ENCODE measurements at regions not wholly inside any gene's neighbourhood (a gene's known extent, or its start where the extent isn't known, plus 50 kb on each side); places are given as distances from the start of the nearest gene placed in this dataset.

DNA sequence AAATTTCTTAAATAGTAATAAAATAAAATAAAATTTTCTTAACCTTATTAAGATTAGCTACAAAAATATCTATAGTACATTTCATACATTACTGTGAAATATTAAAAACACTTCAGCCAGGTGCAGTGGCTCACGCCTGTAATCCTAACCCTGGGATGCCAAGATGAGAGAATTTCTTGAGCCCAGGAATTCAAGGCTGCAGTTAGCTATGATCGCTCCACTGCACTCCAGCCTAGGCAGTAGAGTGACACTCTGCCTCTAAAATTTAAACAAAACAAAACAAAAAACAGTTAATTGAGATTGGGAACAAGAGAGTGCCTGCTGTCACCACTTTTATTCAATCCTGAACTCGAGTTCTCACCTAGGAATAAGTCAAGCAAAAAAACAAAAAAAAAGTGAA, 95.0 kb upstream of the CPNE8 start:
- TF ChIP-seq, protein P1, sequence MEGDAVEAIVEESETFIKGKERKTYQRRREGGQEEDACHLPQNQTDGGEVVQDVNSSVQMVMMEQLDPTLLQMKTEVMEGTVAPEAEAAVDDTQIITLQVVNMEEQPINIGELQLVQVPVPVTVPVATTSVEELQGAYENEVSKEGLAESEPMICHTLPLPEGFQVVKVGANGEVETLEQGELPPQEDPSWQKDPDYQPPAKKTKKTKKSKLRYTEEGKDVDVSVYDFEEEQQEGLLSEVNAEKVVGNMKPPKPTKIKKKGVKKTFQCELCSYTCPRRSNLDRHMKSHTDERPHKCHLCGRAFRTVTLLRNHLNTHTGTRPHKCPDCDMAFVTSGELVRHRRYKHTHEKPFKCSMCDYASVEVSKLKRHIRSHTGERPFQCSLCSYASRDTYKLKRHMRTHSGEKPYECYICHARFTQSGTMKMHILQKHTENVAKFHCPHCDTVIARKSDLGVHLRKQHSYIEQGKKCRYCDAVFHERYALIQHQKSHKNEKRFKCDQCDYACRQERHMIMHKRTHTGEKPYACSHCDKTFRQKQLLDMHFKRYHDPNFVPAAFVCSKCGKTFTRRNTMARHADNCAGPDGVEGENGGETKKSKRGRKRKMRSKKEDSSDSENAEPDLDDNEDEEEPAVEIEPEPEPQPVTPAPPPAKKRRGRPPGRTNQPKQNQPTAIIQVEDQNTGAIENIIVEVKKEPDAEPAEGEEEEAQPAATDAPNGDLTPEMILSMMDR (IDR thresholded peaks at IDR 0.05; ENCODE audit: low read depth, low read length), result no peak
- Histone ChIP-seq H3K4me1 (ENCODE audit: low read depth) (no peaks in the 10 kb centered on the region), H3K27ac (no peak overlapping the region), H3K36me3 (no peaks in the 10 kb centered on the region), H3K4me3 (no peak overlapping the region), H3K9me3 (ENCODE audit: low read depth) (no peaks in the 10 kb centered on the region), H3K27me3 (no peaks in the 10 kb centered on the region)
- DNase-seq (ENCODE audit: low read depth in 1 of 2, low spot score in 1 of 2), result no peak

GRCh38 chr12:38998887-38999482, 93.6 kb upstream of the CPNE8 start:
- no peaks in the 10 kb centered on the region for H3K27me3 ChIP-seq
- no peak overlapping the region for H3K4me3 ChIP-seq
- no peak for DNase-seq (ENCODE audit: low read depth in 1 of 2, low spot score in 1 of 2)
- H3K9me3 ChIP-seq (ENCODE audit: low read depth), result no peaks in the 10 kb centered on the region
- no peaks in the 10 kb centered on the region for H3K4me1 ChIP-seq (ENCODE audit: low read depth)
- H3K36me3 ChIP-seq, result no peaks in the 10 kb centered on the region
- TF ChIP-seq, protein P1 (IDR thresholded peaks at IDR 0.05; ENCODE audit: low read depth, low read length), result no peak
- H3K27ac ChIP-seq, result no peak overlapping the region

DNA sequence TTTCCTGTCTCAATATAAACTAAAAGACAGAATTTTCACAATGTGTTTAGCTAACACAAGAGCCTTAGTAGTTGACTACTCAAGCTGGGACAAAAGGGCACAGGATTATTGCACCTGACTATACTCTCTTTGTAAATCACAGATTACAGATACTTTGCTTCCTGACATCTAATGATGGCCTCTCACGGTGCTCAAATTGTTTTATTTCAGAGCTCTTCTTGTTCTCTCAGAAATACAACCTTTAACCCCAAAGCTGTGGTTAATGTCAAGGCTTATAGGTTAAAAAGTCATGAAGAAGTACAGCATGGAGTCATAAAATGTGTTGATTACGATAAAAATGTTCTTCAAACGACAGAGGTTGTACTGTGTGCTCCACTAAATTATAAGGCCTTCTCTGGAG, 89.9 kb upstream of the CPNE8 start:
- Histone ChIP-seq H3K36me3 (no peaks in the 10 kb centered on the region), H3K4me3 (no peak overlapping the region), H3K27ac (no peak overlapping the region), H3K9me3 (ENCODE audit: low read depth) (no peaks in the 10 kb centered on the region), H3K4me1 (ENCODE audit: low read depth) (no peaks in the 10 kb centered on the region), H3K27me3 (no peaks in the 10 kb centered on the region)
- DNase-seq (ENCODE audit: low read depth in 1 of 2, low spot score in 1 of 2), result no peak
- TF ChIP-seq, protein P1 (IDR thresholded peaks at IDR 0.05; ENCODE audit: low read depth, low read length), result no peak

DNA sequence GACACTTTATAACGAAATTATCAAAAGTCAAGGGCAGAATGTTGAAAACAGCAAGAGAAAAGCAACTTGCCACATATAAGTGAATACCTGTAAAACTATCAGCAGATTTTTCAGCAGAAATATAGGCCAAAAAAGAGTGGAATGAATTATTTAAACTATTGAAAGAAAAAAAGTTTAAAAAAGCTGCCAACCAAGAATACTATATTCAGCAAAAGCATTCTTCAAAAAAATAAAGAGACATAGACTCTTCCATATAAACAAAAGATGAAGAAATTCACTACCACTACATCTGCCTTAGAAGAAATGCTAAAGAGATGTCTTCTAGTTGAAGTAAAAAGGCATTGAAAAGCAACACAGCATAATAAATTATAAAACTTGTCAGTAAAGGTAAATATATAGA, 80.6 kb upstream of the CPNE8 start:
- no peaks in the 10 kb centered on the region for H3K36me3 ChIP-seq
- no peak overlapping the region for H3K27ac ChIP-seq
- no peak overlapping the region for H3K4me3 ChIP-seq
- TF ChIP-seq, protein P1 (IDR thresholded peaks at IDR 0.05; ENCODE audit: low read depth, low read length), result no peak
- no peaks in the 10 kb centered on the region for H3K9me3 ChIP-seq (ENCODE audit: low read depth)
- no peak for DNase-seq (ENCODE audit: low read depth in 1 of 2, low spot score in 1 of 2)
- no peaks in the 10 kb centered on the region for H3K4me1 ChIP-seq (ENCODE audit: low read depth)
- H3K27me3 ChIP-seq, result no peaks in the 10 kb centered on the region

- Histone ChIP-seq H3K27me3 (no peaks in the 10 kb centered on the region), H3K9me3 (ENCODE audit: low read depth) (no peaks in the 10 kb centered on the region), H3K27ac (no peak overlapping the region), H3K4me3 (no peak overlapping the region), H3K36me3 (no peaks in the 10 kb centered on the region), H3K4me1 (ENCODE audit: low read depth) (no peaks in the 10 kb centered on the region)
- TF ChIP-seq, protein P1 (IDR thresholded peaks at IDR 0.05; ENCODE audit: low read depth, low read length), result no peak
- DNase-seq (ENCODE audit: low read depth in 1 of 2, low spot score in 1 of 2), result no peak
Measured at GRCh38 chr12:38984388-38984787, 79.0 kb upstream of the CPNE8 start.
